Erythroblast (primary cell): ENCODE measurements at regions not wholly inside any gene's neighbourhood (a gene's known extent, or its start where the extent isn't known, plus 50 kb on each side); places are given as distances from the start of the nearest gene placed in this dataset.
"Not testable (repeated sequence)": the region's sequence is repeated elsewhere in the genome, so short reads cannot be mapped to it uniquely, and the experiment has no call there.

ENCODE experiments used
- GATA1 ChIP-seq: IDR thresholded peaks from 2 replicates; pipeline ENCODE4 v1.6.1; 2011; ENCODE audit warnings: low read depth, mild to moderate bottlenecking, control low read depth, low read length, moderate library complexity
- POLR2A ChIP-seq: IDR thresholded peaks from 2 replicates; pipeline ENCODE4 v1.6.1; 2011; ENCODE audit warnings: mild to moderate bottlenecking, low read length

DNA sequence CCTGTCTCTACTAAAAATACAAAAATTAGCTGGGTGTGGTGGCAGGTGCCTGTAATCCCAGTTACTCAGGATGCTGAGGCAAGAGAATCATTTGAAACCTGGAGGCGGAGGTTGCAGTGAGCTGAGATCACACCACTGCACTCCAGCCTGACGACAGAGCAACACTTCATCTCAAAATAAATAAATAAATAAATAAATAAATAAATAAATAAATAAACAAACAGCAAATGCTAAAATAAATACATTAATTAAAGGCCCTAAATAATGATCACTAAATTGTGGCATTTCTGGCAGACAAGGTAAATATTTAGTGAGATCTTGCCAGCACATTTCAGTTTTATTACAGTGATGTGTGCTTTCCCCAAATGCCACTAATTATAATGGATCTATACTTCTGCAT lies 427.8 kb downstream of the RND3 start:
- TF ChIP-seq POLR2A, GATA1: not testable (repeated sequence)
